ENCODE measurements at regions not wholly inside any gene's neighbourhood (a gene's known extent, or its start where the extent isn't known, plus 50 kb on each side); places are given as distances from the start of the nearest gene placed in this dataset.
"Not testable (repeated sequence)": the region's sequence is repeated elsewhere in the genome, so short reads cannot be mapped to it uniquely, and the experiment has no call there.

- TF ChIP-seq ZNF629, CTCF (tag by site-specific recombination; IDR thresholded peaks at IDR 0.05): not testable (repeated sequence)
Measured at GRCh38 chr22:11608486-11608885, 3919.5 kb upstream of the OR11H1 start.

All from HEK293 (cell line).